Heart left ventricle (tissue), 13 donors: ENCODE measurements at regions not wholly inside any gene's neighbourhood (a gene's known extent, or its start where the extent isn't known, plus 50 kb on each side); places are given as distances from the start of the nearest gene placed in this dataset.

Experiments used
- POLR2A ChIP-seq, 2 donors: fragments of 450-650 bp; IDR thresholded peaks; one replicate each; pipeline ENCODE4 v1.6.1; 2017; ENCODE audit warnings: antibody characterized with exemption in 2 of 2, mild to moderate bottlenecking in 2 of 2, moderate library complexity in 2 of 2
- TF ChIP-seq, protein P1 (sequence below), 12 donors: fragments of 200-600 bp; sonication (generic) in 4 of 12; IDR thresholded peaks; one replicate each; pipeline versions ENCODE4 v1.5.0 to v1.8.0; 2018 to 2022; ENCODE audit warnings: antibody characterized with exemption in 12 of 12, mild to moderate bottlenecking in 5 of 12
- donor health status: ischemic (EF 13 %, LVEDD 7.1; RV severe dilation, severe dysfunction).
- donor health status: DM: no; HTN: yes; CAD: no.
- donor health status: DM: no; HTN: no; CAD: no.
- donor health status: ischemic (EF 25% LVEDD 6.9; RV normal size, moderate dysfunction).
- donor health status: ischemic (EF 25% LVEDD 5.7; RV mildly dilated, moderate dysfunction).
- donor health status: ischemic (EF 35%, LVEDD 5.7; RV mildly dilated, moderate dysfunction).
- donor health status: nonischemic (EF 11% LVEDD 7.7; RV severe dilation, severe dysfunction).
- donor health status: DM: yes; HTN: yes; CAD: no.
- donor health status: PGD.
- donor health status: ischemic (EF 29% LVEDD 5.4; RV normal size, mild dysfunction).
- donor health status: nonischemic (EF 23%, LVEDD 6.1; RV moderate dilation, normal function).

DNA sequence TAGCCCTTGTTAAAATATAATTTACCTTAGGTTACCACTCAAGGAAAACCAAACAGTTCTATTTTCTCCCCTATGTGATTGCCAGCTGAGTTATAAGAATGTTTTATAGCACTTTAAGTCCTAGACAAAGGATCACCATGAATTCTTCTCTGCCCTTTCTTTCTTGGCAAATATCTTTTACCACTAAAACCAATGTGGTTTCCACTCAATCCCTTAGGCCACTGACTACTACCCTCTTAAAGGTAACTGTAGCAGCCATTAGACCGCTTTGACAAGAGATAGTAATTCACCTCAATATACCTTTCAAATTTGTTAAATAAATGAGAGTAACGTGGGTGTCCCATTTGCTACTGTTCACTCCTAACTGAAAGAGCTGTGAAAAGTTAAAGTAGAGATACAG lies 307.9 kb upstream of the PRMT6 start:
- TF ChIP-seq POLR2A (IDR thresholded peaks at IDR 0.05): no peak
- TF ChIP-seq, protein P1, sequence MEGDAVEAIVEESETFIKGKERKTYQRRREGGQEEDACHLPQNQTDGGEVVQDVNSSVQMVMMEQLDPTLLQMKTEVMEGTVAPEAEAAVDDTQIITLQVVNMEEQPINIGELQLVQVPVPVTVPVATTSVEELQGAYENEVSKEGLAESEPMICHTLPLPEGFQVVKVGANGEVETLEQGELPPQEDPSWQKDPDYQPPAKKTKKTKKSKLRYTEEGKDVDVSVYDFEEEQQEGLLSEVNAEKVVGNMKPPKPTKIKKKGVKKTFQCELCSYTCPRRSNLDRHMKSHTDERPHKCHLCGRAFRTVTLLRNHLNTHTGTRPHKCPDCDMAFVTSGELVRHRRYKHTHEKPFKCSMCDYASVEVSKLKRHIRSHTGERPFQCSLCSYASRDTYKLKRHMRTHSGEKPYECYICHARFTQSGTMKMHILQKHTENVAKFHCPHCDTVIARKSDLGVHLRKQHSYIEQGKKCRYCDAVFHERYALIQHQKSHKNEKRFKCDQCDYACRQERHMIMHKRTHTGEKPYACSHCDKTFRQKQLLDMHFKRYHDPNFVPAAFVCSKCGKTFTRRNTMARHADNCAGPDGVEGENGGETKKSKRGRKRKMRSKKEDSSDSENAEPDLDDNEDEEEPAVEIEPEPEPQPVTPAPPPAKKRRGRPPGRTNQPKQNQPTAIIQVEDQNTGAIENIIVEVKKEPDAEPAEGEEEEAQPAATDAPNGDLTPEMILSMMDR (IDR thresholded peaks at IDR 0.05): no peak
